HEK293 (cell line): ENCODE measurements at regions not wholly inside any gene's neighbourhood (a gene's known extent, or its start where the extent isn't known, plus 50 kb on each side); places are given as distances from the start of the nearest gene placed in this dataset.

Experiments
- CTCF ChIA-PET: fragments of 350-600 bp; formaldehyde crosslinking; extraction: SDS; loops from one replicate; lab custom pipeline; 2021; ENCODE audit warnings: antibody characterized with exemption; lab: Yijun Ruan, JAX
- POLR2A ChIA-PET: fragments of 300-600 bp; formaldehyde crosslinking; extraction: SDS; loops from one replicate; lab custom pipeline; 2020; ENCODE audit warnings: antibody characterized with exemption, inconsistent platforms; lab: Yijun Ruan, JAX
- H3K27ac ChIP-seq: fragments of 200-500 bp; sonication (Bioruptor generic); 2 replicates; pipeline ENCODE4 v1.5.1; 2014; ENCODE audit warnings: low read depth, low read length, control low read depth, inconsistent platforms; ENCODE audit errors: extremely low read depth
- H3K36me3 ChIP-seq, 2 experiments: fragments of 200-500 bp in 1 of 2; sonication (Bioruptor generic) in 1 of 2; 1 replicate in 1 of 2; 2 replicates in 1 of 2; pipeline ENCODE4 v1.5.1; 2014 to 2017; ENCODE audit warnings: inconsistent platforms in 2 of 2, low read length in 2 of 2; ENCODE audit not compliant: control insufficient read depth in 2 of 2, insufficient read depth in 1 of 2
- H3K4me1 ChIP-seq: fragments of 200-500 bp; sonication (Bioruptor generic); 2 replicates; pipeline ENCODE4 v1.5.1; 2014; ENCODE audit warnings: mild to moderate bottlenecking, low read length, inconsistent platforms; ENCODE audit not compliant: control insufficient read depth, insufficient read depth
- H3K4me3 ChIP-seq: 2 replicates; pipeline ENCODE4 v1.5.1; 2011; ENCODE audit warnings: low read depth, mild to moderate bottlenecking, control low read depth, low read length, moderate library complexity
- H3K9me3 ChIP-seq: fragments of 200-500 bp; sonication (Bioruptor generic); 2 replicates; pipeline ENCODE4 v1.5.1; 2014; ENCODE audit warnings: low read depth, low read length, inconsistent platforms; ENCODE audit not compliant: control insufficient read depth, insufficient read depth
- AEBP2 ChIP-seq: fragments of 450-650 bp; formaldehyde crosslinking; IDR thresholded peaks from 2 replicates; pipeline ENCODE4 v1.5.1; 2016; ENCODE audit warnings: missing biosample characterization, missing genetic modification characterization, borderline replicate concordance
- GLIS1 ChIP-seq: fragments of 450-650 bp; formaldehyde crosslinking; IDR thresholded peaks from 2 replicates; pipeline ENCODE4 v1.5.1; 2016; ENCODE audit warnings: missing biosample characterization, missing genetic modification characterization
- KLF1 ChIP-seq: fragments of 450-650 bp; formaldehyde crosslinking; IDR thresholded peaks from 2 replicates; pipeline ENCODE4 v1.5.1; 2016; ENCODE audit warnings: missing biosample characterization, missing genetic modification characterization
- KLF8 ChIP-seq: fragments of 450-650 bp; formaldehyde crosslinking; IDR thresholded peaks from 2 replicates; pipeline ENCODE4 v1.5.1; 2016; ENCODE audit warnings: missing biosample characterization, missing genetic modification characterization
- OVOL3 ChIP-seq: fragments of 450-650 bp; formaldehyde crosslinking; IDR thresholded peaks from 2 replicates; pipeline ENCODE4 v1.5.1; 2016; ENCODE audit warnings: missing biosample characterization, missing genetic modification characterization
- SALL2 ChIP-seq: fragments of 450-650 bp; formaldehyde crosslinking; IDR thresholded peaks from 2 replicates; pipeline ENCODE4 v1.5.0; 2017; ENCODE audit warnings: missing biosample characterization, mild to moderate bottlenecking, missing genetic modification characterization, borderline replicate concordance
- TRIM28 ChIP-seq: IDR thresholded peaks from 2 replicates; pipeline ENCODE4 v1.6.1; 2011; ENCODE audit warnings: low read length, control low read depth, borderline replicate concordance
- YY1 ChIP-seq: fragments of 450-650 bp; formaldehyde crosslinking; IDR thresholded peaks from 2 replicates; pipeline ENCODE4 v1.5.1; 2018; ENCODE audit warnings: missing biosample characterization, missing genetic modification characterization
- ZBTB6 ChIP-seq: fragments of 450-650 bp; formaldehyde crosslinking; IDR thresholded peaks from 2 replicates; pipeline ENCODE4 v1.5.1; 2017; ENCODE audit warnings: missing biosample characterization, missing genetic modification characterization
- ZNF112 ChIP-seq: fragments of 450-650 bp; formaldehyde crosslinking; IDR thresholded peaks from 2 replicates; pipeline ENCODE4 v1.5.0; 2017; ENCODE audit warnings: missing biosample characterization, missing genetic modification characterization
- ZNF121 ChIP-seq: fragments of 450-650 bp; formaldehyde crosslinking; IDR thresholded peaks from 2 replicates; pipeline ENCODE4 v1.5.1; 2016; ENCODE audit warnings: missing biosample characterization, missing genetic modification characterization
- ZNF140 ChIP-seq: fragments of 450-650 bp; formaldehyde crosslinking; IDR thresholded peaks from 2 replicates; pipeline ENCODE4 v1.5.1; 2016; ENCODE audit warnings: missing biosample characterization, missing genetic modification characterization
- ZNF175 ChIP-seq: fragments of 450-650 bp; formaldehyde crosslinking; IDR thresholded peaks from 2 replicates; pipeline ENCODE4 v1.5.1; 2016; ENCODE audit warnings: missing biosample characterization, missing genetic modification characterization
- ZNF18 ChIP-seq: fragments of 450-650 bp; formaldehyde crosslinking; IDR thresholded peaks from 2 replicates; pipeline ENCODE4 v1.5.1; 2016; ENCODE audit warnings: missing biosample characterization, missing genetic modification characterization
- ZNF19 ChIP-seq: fragments of 450-650 bp; formaldehyde crosslinking; IDR thresholded peaks from 2 replicates; pipeline ENCODE4; 2016; ENCODE audit warnings: missing biosample characterization, missing genetic modification characterization, low read depth
- ZNF221 ChIP-seq: fragments of 450-650 bp; formaldehyde crosslinking; IDR thresholded peaks from 2 replicates; pipeline ENCODE4 v1.5.1; 2017; ENCODE audit warnings: missing biosample characterization, missing genetic modification characterization, borderline replicate concordance
- ZNF311 ChIP-seq: fragments of 450-650 bp; formaldehyde crosslinking; IDR thresholded peaks from 2 replicates; pipeline ENCODE4 v1.5.1; 2017; ENCODE audit warnings: missing biosample characterization, missing genetic modification characterization, borderline replicate concordance
- ZNF561 ChIP-seq: fragments of 450-650 bp; IDR thresholded peaks from 2 replicates; pipeline ENCODE4 v1.5.1; 2018; ENCODE audit warnings: missing biosample characterization, missing genetic modification characterization, borderline replicate concordance
- ZNF645 ChIP-seq: fragments of 450-650 bp; formaldehyde crosslinking; IDR thresholded peaks from 2 replicates; pipeline ENCODE4; 2016; ENCODE audit warnings: missing biosample characterization, missing genetic modification characterization
- ZNF677 ChIP-seq: fragments of 450-650 bp; IDR thresholded peaks from 2 replicates; pipeline ENCODE4 v1.5.0; 2018; ENCODE audit warnings: missing biosample characterization, mild to moderate bottlenecking, missing genetic modification characterization, moderate library complexity
- ZNF707 ChIP-seq: fragments of 450-650 bp; formaldehyde crosslinking; IDR thresholded peaks from 2 replicates; pipeline ENCODE4 v1.5.1; 2016; ENCODE audit warnings: missing biosample characterization, missing genetic modification characterization
- ZNF792 ChIP-seq: fragments of 450-650 bp; formaldehyde crosslinking; IDR thresholded peaks from 2 replicates; pipeline ENCODE4 v1.5.1; 2016; ENCODE audit warnings: missing biosample characterization, missing genetic modification characterization
- ZNF830 ChIP-seq: fragments of 450-650 bp; IDR thresholded peaks from 2 replicates; pipeline ENCODE4 v1.5.0; 2018; ENCODE audit warnings: missing biosample characterization, missing genetic modification characterization, low read depth, mild to moderate bottlenecking, moderate library complexity
- ZXDB ChIP-seq: fragments of 450-650 bp; formaldehyde crosslinking; IDR thresholded peaks from 2 replicates; pipeline ENCODE4 v1.5.1; 2016; ENCODE audit warnings: missing biosample characterization, missing genetic modification characterization
- TF ChIP-seq, protein P1 (sequence below): fragments of 450-650 bp; formaldehyde crosslinking; IDR thresholded peaks from 2 replicates; pipeline ENCODE4 v1.5.1; 2016; ENCODE audit warnings: missing biosample characterization, missing genetic modification characterization
- TF ChIP-seq, protein P2 (sequence below): fragments of 450-650 bp; IDR thresholded peaks from 2 replicates; pipeline ENCODE4 v1.5.1; 2018; ENCODE audit warnings: missing biosample characterization, missing genetic modification characterization
- TF ChIP-seq, protein P3 (sequence below): fragments of 450-650 bp; formaldehyde crosslinking; IDR thresholded peaks from 2 replicates; pipeline ENCODE4 v1.5.1; 2017; ENCODE audit warnings: missing biosample characterization, missing genetic modification characterization

GRCh38 chr7:136702913-136703312, 165.5 kb upstream of the CHRM2 start:
- CTCF ChIA-PET: no interaction called here
- Histone ChIP-seq H3K9me3 (no peaks in the 10 kb centered on the region), H3K36me3 (no peaks in the 10 kb centered on the region), H3K27ac (no peak overlapping the region), H3K4me3 (no peak overlapping the region), H3K4me1 (no peaks in the 10 kb centered on the region)
- TF ChIP-seq, protein P1, sequence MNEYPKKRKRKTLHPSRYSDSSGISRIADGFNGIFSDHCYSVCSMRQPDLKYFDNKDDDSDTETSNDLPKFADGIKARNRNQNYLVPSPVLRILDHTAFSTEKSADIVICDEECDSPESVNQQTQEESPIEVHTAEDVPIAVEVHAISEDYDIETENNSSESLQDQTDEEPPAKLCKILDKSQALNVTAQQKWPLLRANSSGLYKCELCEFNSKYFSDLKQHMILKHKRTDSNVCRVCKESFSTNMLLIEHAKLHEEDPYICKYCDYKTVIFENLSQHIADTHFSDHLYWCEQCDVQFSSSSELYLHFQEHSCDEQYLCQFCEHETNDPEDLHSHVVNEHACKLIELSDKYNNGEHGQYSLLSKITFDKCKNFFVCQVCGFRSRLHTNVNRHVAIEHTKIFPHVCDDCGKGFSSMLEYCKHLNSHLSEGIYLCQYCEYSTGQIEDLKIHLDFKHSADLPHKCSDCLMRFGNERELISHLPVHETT: no peak
- TF ChIP-seq ZNF121 (tag by site-specific recombination) (no peak), ZNF175 (tag by site-specific recombination) (no peak), TRIM28 (no peak), ZNF561 (tag by site-specific recombination) (no peak), ZNF677 (no peak), AEBP2 (tag by site-specific recombination) (no peak), GLIS1 (tag by site-specific recombination) (no peak), ZNF792 (tag by site-specific recombination) (no peak), ZNF18 (tag by site-specific recombination) (no peak), SALL2 (no peak), ZXDB (tag by site-specific recombination) (no peak), ZNF221 (tag by site-specific recombination) (no peak), ZNF707 (no peak), KLF1 (tag by site-specific recombination) (no peak), KLF8 (tag by site-specific recombination) (no peak), ZNF830 (tag by site-specific recombination) (no peak), ZNF311 (tag by site-specific recombination) (no peak)
- TF ChIP-seq, protein P2, sequence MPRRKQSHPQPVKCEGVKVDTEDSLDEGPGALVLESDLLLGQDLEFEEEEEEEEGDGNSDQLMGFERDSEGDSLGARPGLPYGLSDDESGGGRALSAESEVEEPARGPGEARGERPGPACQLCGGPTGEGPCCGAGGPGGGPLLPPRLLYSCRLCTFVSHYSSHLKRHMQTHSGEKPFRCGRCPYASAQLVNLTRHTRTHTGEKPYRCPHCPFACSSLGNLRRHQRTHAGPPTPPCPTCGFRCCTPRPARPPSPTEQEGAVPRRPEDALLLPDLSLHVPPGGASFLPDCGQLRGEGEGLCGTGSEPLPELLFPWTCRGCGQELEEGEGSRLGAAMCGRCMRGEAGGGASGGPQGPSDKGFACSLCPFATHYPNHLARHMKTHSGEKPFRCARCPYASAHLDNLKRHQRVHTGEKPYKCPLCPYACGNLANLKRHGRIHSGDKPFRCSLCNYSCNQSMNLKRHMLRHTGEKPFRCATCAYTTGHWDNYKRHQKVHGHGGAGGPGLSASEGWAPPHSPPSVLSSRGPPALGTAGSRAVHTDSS: no peak
- POLR2A ChIA-PET: no interaction called here

- ChIA-PET POLR2A (no interaction called here), CTCF (no interaction called here)
- Histone ChIP-seq H3K36me3 (no peaks in the 10 kb centered on the region), H3K4me1 (no peaks in the 10 kb centered on the region), H3K4me3 (no peak overlapping the region), H3K9me3 (no peaks in the 10 kb centered on the region), H3K27ac (no peak overlapping the region)
- TF ChIP-seq OVOL3: no peak
- TF ChIP-seq YY1 (tag by site-specific recombination): no peak
- no peak for TF ChIP-seq ZBTB6 (tag by site-specific recombination)
- TF ChIP-seq, protein P3, sequence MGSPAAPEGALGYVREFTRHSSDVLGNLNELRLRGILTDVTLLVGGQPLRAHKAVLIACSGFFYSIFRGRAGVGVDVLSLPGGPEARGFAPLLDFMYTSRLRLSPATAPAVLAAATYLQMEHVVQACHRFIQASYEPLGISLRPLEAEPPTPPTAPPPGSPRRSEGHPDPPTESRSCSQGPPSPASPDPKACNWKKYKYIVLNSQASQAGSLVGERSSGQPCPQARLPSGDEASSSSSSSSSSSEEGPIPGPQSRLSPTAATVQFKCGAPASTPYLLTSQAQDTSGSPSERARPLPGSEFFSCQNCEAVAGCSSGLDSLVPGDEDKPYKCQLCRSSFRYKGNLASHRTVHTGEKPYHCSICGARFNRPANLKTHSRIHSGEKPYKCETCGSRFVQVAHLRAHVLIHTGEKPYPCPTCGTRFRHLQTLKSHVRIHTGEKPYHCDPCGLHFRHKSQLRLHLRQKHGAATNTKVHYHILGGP (tag by site-specific recombination): no peak
- TF ChIP-seq ZNF19 (tag by site-specific recombination): no peak
- no peak for TF ChIP-seq ZNF645
- no peak for TF ChIP-seq ZNF112 (tag by site-specific recombination)
- TF ChIP-seq AEBP2 (tag by site-specific recombination): no peak
- no peak for TF ChIP-seq ZNF140 (tag by site-specific recombination)
Measured at GRCh38 chr7:136698977-136699376, 169.5 kb upstream of the CHRM2 start.
